ENCODE measurements at regions not wholly inside any gene's neighbourhood (a gene's known extent, or its start where the extent isn't known, plus 50 kb on each side); places are given as distances from the start of the nearest gene placed in this dataset.

DNA sequence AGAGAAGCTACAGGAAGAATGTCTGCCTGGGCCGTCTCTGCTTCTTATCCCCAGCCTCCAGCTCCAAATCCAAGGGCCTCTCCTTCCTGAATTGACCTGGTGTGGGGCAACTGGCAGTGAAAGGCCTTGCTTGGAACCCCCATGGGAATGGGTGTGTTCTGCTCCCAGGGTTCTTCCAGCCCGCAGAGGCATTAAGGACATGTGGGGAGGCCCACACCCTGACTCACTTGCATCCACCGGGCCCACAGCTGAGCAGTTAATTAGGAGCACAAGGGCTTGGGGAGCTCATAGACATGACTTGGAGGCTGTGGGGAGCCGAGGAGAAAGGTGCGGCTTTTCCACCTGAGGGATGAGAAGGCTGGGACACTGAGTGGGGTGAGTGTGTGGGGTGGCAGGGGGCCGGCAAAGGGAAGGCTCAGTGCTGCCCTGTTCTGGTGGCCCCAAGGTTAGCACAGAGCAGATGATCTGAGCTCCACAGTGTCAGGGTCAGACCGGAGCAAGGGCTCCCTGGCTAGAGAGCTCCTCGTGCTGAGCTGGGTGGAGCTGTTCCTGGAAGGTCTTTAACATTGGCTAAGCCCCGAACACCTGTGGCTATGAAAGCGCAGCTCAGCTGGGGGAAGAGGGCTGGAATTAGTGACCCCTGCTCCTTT, 64.5 kb upstream of the NECTIN1 start:
- DNase-seq (ENCODE audit: low spot score) = no peak

DNA sequence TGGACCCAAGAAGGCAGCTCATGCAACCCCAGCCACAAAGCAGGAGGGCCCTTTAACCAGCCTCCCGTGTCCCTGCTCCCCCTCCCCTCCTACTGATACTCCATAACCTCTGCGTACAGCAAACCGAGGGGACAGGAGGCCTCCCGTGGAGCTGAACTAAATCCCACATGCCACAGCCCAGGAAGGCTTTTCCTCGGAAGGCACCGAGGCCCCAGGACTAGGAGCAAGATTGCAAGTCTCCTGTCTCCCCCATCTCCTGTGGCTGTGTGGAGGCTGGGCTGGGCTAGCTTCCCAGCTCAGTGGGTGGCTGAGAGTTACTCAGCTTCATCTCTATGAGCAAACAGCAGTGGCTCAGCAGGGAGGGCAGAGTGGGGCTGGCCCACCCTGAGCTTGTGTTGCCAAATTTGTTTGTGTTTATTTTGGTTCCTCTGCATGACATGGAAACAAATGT, 62.7 kb upstream of the NECTIN1 start:
- no peak for DNase-seq (ENCODE audit: low spot score)

DNA sequence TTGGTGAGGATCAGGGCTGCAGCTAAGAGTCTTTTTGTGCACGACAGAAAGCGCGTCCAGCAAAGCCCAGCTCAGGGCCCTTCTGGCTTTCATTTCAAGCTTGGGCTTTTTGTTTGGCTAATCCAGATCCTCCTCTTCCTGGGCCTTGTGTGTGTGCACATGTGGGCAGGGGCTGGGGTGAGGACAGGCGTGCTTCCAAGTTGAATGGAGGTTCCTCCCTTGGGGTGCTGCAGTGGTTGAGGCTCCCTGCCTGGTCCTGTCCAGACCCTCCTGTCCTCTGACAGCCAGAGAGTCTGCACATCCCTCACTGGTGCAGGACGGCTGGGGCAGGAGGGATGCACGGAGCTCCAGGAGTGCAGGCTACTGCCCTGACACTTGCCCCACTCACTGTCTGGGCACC, 62.0 kb upstream of the NECTIN1 start:
- no peak for DNase-seq (ENCODE audit: low spot score)

DNA sequence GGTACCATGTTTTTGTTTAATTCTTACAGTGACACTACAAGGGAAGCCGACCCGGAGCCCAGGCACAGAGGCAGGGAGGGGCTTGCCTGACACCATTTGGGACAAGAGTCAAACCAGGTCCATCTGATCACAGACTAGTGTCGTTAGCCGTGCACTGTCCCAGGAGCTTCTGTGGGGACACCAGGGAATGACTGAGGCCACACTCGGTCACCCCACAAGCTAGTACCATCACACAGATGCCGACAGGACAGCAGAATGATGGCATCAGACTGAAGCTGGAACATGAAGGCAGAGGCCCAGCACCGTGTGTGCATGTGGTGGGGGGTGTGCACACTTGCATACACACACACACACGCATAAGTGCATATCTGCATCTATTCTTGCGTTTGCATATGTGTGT, 61.5 kb upstream of the NECTIN1 start:
- DNase-seq (ENCODE audit: low spot score) = no peak

DNA sequence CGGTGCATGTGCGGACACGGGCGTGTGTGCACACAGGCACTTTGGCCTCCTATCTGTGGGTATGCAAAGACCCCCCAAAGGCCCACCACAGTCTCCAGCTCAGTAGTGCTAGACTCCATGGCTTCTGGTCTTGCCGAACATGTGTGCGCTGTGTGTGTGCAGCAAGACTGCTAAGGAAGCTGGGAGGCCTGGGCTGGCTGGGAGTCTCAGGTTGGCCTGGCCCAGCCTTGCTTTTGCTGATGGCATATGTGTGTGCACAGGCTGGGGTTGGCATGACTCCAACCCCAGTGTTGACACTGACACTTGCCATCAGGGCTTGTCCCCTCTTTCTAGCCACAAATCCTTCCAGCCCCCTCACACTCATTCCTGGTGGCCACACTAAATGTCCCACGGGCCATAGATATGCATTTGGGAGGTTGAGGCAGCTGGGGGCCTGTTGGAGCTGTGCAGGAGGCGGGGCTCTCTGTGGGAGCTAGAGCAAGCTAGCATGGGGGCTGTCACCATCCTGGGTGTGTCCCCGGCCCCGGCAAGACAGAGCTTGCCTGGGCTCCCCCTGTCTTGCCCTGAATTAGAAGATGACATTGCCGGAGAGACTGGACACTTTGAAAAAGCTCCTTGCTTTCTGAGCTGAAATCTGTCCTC, 60.9 kb upstream of the NECTIN1 start:
- DNase-seq (ENCODE audit: low spot score) = no peak

DNA sequence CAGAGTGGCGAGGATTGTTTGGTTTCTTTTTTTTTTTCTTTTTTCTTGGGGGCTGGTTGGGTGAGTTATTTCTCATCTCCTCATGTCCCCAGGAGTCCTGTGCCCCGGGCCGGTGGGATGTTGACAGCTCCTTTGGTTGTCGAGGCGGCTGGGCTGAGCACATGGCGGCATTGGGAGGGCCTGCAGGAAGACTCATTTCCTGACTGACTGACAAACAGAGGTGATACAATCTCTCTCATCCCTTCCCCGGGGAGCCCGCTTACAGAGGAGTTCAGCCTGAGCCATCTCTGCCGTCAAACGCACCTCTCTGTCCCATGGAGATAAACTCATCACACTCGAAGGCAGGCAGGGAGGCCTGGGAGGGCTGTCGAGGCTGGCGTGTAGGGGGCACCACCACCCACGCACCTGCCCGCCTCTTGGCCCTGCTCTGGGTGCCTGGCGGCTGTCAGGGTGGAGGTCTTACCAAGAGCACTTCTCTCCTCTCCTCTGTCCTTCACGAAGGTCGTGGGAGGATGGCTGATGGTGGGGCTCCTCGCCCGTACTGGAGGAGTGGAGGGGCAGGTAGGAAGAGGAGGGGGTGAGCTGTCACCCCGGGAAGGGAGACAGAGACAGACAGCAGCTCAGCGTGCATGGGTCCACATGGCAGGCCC, 60.0 kb upstream of the NECTIN1 start:
- no peak for DNase-seq (ENCODE audit: low spot score)

DNA sequence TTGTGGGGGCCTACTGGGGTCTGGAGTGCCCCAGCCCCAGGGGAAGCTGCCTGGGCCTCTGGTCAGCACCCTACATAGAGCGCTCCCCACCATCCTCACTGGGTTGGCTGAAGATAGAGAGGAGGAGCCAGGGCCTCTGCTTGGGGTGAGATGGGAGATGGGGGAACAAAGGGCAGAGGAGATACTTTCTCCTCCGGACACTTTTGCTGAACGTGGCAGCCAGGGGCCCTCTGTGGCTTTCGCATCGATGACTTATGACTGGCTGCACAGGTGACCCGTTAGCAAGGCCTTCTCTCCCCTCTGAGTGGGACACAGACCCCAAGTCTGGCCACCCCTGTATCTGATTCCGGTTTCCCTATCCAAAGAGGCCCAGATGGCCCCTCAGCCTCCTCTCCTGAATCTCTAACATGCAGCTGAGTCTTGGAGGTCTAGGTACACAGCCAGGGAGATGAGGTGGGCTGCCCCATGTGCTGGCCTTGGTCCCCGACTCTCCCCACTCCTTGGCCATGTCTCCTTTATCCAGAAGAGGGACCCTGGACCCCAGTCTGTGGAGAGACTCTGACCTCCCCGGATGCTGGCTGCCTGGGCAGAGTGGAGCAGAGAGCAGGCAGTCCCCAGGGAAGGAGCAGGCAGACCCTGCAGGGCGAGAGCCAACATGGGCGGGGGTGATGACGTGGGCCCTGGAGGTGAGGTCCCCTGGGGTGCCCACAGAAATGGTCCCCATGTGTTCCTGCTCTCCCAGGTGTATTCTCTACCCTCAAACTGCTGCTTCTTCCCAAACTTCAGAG, 59.3 kb upstream of the NECTIN1 start:
- no peak for DNase-seq (ENCODE audit: low spot score)

DNA sequence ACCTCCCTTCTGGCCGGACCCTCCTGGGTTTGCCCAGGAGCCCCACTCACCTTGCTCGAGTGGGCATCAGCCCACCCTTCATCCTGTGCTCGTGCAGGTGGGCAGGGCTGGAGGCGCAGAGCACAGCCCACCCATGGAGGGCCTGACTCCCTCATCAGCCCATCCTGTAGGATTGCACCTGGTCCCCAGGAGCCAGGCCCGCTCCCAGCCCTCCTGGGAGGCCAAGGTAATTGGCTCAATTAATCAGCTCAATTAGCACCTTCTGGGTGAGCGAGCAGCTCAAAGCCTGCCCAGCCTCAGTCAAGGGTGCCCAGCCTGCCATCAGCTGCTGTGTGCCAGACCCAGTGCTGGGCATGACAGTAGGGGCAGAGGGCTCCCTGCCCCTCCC, 58.1 kb upstream of the NECTIN1 start:
- no peak for DNase-seq (ENCODE audit: low spot score)

DNA sequence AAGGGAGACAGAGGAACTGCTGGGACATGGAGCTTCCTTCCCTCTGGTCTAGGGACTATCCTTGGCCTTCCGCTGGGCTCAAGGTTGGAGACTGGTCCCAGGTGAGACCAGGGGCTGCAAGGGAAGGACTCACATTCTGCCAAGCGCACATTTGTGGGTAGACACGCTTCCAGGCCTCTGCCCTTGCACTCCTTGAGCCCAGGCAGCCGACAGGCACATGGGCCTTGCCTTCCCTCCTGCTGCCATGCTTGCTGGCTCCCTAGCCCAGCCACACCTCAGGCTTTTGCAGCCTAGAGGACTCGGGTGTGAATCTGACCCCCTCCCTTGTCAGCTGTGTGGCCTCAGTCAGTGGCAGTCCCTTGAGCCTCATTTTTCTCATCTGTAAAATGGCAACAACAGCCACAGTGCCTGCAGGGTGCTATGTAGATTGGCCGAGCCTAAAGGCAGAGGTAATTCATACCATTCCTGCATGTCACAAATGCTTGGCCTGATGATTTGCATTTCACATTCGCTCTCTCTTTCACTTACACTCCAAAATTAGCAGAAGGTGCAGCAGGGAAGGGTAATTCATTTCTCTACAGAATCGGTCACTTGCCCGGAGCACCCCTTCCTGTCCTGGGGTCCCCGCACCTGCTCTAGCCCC, 57.6 kb upstream of the NECTIN1 start:
- no peak for DNase-seq (ENCODE audit: low spot score)

DNA sequence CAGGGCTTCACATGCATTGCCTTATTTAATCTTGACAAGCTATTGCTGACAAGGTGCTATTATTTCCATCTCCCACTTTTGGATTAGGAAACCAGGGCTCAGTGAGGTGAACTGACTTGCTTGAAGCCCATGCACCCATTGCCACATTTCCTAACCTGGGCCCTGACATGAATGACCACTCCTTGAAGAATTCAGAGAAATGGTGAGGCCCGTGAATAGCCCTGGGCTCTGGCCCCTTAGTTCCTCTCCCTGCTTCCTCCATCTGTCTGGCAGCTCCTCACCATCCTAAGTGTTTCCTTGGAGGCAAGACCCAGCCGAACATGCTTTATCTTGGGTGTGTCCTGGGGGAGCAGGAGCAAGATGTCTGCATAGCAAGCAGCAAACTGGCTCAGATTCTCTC, 56.1 kb upstream of the NECTIN1 start:
- no peak for DNase-seq (ENCODE audit: low spot score)

DNA sequence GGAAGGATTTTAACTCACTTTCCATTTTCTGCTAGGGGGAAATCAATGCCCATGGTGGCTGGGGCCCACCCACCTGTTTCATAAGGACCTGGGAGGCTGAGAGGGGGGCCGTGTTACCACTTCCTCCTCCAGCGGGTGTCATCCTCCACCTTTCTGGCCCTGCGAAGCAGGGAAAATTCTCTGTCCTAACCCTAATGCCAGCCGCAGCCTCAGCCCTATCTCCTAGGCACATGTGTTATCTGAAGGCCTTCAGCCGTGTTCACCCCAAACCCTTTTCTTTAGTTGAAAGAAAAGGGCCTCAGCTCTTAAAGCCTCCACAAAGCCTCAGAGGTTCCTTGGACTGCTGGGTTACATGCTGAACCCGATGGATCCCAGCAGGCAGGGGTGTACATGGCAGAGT, 55.4 kb upstream of the NECTIN1 start:
- DNase-seq (ENCODE audit: low spot score) = peak; percentile 15

DNA sequence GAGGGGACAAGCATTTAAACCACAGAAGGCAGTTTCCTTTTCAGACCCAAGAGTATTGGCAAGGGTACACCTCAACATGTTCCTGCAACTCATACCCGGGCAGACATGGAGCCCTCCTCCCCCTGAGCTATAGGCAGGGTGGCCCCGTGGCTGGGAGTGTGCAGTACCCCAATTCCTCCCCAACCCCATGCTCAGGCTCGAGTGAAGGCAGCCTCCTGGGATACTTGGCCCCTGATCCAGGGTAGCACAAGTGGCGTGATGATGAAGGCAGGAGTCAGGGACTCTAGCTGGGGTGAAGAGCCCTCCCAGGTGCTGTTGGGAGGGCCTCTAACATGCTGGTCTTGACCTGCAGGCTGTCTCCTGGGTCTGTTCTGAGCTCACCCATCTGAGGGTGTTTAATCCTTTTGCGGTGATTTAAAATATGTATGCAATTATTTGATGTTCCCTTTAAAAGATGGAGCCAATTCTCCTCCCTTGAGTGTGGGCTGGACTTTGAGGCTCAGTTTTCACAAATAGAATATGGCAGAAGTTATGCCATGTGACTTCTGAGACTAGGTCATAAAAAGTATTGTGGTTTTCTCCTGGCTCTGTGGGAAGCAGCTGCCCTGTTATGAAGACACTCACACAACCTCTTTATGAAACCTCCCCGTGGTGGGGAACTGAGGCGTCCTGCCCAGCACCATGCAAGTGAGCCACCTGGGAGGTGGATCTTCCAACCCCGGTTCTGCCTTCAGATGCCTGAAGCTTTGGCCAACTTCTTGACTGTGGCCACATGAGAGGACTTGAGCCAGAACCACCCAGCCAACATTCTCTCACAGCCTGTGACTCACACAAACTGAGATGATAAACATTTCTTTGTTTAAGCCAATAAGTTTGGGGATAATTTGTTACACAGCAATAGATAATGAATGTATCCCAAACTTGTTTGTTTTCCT, 54.7 kb upstream of the NECTIN1 start:
- no peak for DNase-seq (ENCODE audit: low spot score)

DNA sequence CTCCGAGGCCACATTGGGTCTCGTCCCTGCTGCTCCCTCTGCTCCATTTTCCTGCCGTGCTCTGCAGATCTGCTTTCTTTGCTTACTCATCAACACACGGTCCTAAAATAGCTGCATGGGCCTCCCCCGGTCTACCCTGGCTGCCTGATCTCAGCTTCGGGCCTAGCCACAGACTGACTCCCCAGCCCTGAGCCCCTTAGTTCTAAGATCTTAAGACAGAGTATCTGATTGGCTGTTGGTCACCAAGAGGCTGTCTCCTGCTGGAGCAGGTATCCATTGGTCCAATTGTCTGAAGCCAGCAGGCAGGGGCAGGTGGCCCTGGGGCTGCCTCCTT, 53.7 kb upstream of the NECTIN1 start:
- DNase-seq (ENCODE audit: low spot score) = no peak

DNA sequence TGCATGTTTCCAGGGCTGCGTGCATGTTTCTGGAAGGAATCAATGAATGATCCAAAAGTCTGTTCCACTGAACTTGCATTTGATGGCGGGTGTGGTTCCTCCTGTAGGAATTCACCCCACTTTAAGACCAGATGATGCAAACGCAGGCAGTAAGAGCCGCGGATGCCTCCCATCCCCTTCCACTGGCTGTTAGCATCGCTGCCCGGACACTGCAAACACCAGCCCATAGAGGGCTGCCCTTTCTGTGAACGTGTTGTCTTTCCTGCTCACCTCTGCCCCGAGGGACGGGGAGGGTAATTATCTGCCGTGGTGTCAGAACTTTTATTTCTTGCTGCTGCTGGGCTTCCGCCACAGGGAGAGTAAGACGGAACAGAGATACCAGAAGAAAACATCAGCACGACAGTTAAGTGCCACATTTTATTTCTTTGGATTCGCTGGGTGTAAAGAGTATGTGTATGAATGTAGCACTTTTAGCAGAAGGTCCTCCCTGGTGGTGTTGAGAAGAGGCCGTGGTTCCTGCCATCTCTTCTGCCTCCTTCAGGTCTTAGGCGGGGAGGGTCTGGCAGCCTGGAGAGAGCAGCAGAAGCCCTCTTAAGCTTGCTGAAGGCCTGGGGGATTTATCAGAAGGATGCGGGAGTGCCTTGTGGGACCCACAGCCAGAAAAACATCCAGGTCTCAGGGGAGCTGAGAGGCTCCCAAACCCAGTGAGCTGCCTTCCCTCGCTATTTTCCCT, 53.2 kb upstream of the NECTIN1 start:
- DNase-seq (ENCODE audit: low spot score) = no peak

DNA sequence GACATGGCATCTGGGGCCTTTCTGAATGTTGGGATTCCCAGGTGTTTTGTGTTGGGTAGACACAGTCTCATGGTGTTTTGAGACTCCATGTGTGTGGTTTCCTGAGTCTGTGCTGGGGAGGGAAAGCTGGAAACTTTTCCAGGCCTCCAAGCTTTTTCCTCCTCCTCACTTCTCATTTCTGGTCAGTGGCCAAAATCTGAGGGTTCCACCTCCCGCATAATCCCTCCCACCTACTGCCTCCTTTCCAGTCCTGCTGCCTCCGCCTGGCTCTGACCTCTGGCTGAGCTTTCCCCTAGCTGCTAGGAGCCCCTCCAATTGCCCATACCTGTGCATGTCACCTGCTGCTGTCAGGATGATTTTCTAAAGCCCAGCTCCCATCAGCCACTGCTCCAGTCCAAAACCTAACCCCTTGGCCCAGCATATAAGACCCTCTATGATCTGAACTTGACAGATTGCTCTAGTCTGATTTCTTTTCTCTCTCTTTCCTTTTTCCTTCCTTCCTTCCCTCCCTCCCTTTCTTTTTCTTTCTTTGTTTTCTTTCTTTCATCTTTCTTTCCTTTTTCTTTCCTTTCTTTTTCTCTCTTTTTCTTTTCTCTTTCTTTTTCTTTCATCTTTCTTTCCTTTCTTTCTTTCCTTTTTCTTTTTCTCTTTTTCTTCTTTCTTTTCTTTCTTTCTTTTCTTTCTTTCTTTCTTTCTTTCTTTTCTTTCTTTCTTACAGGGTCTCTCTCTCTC, 51.4 kb upstream of the NECTIN1 start:
- DNase-seq (ENCODE audit: low spot score) = no peak

DNA sequence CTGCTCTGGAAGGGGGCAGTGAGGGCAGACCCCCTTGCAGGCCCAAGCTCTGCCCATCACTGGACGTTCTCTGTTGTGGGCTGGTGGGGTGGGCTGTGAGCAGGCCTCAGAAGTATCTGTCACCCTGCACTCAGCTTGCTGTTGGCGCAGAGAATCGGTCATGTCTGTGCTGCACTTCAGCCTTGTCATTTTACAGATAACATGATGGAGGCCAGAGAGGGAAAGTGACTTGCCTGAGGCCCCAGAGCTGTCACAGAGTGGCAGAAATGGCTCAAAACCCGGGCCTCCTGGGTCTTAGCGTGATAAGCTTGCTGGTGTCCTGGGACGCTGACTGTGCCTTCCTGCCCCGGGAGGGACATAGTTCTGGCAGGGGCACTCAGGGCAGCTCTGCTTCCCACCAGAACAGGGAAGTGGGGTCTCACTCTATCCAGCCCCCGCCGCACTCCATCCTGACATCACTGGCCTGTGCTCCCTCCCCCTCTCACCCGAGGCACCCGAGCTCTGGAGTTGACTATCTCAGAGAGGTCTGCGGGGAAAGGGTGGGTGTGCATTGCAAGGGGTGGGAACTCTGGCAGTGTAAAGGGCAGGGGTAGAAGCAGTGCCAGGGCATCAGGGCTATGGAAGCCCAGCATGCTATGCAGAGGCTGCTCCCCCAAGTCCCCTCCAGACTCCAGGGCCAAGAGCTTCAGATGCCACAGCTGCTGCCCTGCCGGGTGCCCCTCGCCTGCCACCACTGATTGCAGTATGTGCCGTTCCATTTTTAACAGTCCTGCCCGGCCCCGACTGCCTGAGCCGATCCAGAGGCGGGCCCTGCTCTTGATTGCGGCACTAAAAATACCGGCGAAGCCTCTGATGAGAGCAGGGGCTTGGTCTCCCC, 50.4 kb upstream of the NECTIN1 start:
- no peak for DNase-seq (ENCODE audit: low spot score)
